ENCODE measurements at regions not wholly inside any gene's neighbourhood (a gene's known extent, or its start where the extent isn't known, plus 50 kb on each side); places are given as distances from the start of the nearest gene placed in this dataset.
"Not testable (repeated sequence)": the region's sequence is repeated elsewhere in the genome, so short reads cannot be mapped to it uniquely, and the experiment has no call there.

DNA sequence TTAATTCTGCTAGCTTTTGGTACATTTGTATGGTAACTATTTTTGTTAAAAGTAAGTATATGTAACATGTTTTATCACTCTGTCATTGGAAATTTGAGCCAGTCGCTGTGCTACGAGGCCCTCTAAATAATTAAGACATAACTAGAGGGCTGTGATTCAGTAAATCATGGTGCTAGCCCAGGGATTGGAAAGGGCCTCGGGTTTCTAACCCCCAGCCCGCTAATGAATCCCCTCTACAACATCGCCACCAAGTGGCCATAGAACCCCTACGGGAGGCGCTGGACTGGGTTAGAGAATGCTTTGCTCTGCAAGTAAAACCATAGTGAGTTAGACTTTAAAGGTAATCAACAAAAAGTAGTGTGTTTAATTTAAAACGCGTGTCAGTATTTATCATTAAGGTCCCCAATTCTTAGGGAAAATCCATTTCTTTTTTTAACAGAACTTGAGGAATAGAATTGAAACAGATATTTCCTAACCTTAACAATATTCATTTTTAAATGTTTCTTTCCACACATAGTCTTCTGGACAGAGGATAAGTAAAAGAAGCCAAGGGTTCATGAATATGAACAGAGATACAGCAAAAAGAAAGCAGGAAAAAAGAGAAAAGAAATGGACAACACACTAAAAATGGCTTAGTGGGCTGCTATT, 744.7 kb downstream of the EPHA3 start:
- no peaks in the 10 kb centered on the region for H3K9me3 ChIP-seq (ENCODE audit: control insufficient read depth, insufficient read depth, low read length)
- no peak overlapping the region for H3K4me3 ChIP-seq (ENCODE audit: low read depth, low read length)
- H3K36me3 ChIP-seq (ENCODE audit: control insufficient read depth, insufficient read depth, low read length) = no peaks in the 10 kb centered on the region
- no peak overlapping the region for H3K9ac ChIP-seq (ENCODE audit: low read depth, low read length)
- no peaks in the 10 kb centered on the region for H3K27me3 ChIP-seq (ENCODE audit: control insufficient read depth, insufficient read depth, low read length)
- no peaks in the 10 kb centered on the region for H3K4me1 ChIP-seq (ENCODE audit: control insufficient read depth, insufficient read depth, low read length)

DNA sequence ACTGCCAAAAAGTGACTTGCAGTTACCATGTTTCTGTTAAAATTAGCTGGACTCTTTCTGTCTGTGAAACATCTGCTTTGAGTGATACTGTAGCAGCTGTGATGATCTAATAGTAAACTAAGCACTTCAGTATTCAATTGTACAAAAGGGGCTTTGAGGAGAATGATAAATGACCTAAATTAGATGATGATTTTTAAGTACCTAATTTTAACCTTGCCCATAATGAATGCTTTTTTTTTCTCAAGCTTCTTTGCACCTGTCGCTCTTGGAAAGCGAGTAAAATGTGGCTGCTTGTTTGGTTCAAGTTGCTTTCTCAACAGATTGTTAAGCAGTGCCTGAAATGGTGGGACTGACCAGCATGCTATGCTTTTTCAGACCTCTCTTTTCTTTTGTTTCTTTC, 752.3 kb downstream of the EPHA3 start:
- H3K9me3 ChIP-seq (ENCODE audit: control insufficient read depth, insufficient read depth, low read length) = no peaks in the 10 kb centered on the region
- no peaks in the 10 kb centered on the region for H3K36me3 ChIP-seq (ENCODE audit: control insufficient read depth, insufficient read depth, low read length)
- no peaks in the 10 kb centered on the region for H3K27me3 ChIP-seq (ENCODE audit: control insufficient read depth, insufficient read depth, low read length)
- H3K4me3 ChIP-seq (ENCODE audit: low read depth, low read length) = no peak overlapping the region
- H3K9ac ChIP-seq (ENCODE audit: low read depth, low read length) = no peak overlapping the region
- no peaks in the 10 kb centered on the region for H3K4me1 ChIP-seq (ENCODE audit: control insufficient read depth, insufficient read depth, low read length)

DNA sequence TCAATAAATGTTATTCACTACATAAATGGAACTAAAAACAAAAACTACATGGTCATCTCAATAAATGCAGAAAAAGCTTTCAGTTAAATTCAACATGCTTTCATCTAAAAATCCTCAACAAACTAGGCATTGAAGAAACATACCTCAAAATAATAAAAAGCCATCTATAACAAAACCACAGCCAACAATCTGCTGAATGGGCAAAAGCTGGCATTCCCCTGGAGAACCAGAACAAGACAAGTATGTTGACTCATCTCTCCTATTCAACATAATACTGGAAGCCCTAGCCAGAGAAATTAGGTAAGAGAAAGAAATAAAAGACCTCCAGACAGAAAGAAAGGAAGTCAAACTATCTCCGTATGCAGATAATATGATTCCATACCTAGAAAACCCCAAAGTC, 759.9 kb downstream of the EPHA3 start:
- Histone ChIP-seq H3K9ac (ENCODE audit: low read depth, low read length) (no peak overlapping the region), H3K36me3 (ENCODE audit: control insufficient read depth, insufficient read depth, low read length) (no peaks in the 10 kb centered on the region), H3K4me1 (ENCODE audit: control insufficient read depth, insufficient read depth, low read length) (no peaks in the 10 kb centered on the region), H3K9me3 (ENCODE audit: control insufficient read depth, insufficient read depth, low read length) (no peaks in the 10 kb centered on the region), H3K27me3 (ENCODE audit: control insufficient read depth, insufficient read depth, low read length) (no peaks in the 10 kb centered on the region), H3K4me3 (ENCODE audit: low read depth, low read length) (no peak overlapping the region)

DNA sequence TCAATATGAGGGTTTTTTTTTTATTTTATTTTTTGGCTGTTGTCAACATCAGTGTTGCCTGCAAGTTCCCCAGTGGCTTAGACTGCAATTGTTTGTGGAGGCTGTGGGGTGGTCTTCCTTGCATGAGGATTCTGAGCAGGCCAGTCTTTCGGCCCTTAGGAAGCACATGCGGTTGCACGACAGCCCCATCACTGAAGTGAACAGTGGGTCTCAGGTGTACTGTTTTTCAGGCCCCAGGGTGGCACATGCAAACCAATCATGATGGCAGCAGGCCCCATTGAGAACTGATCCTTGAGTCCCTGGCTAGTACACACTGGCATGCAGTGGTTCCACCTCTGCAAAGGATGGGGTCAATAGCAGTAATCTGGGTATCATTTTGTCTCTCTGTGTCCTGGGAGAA, 768.7 kb downstream of the EPHA3 start:
- Histone ChIP-seq H3K9ac (ENCODE audit: low read depth, low read length) (no peak overlapping the region), H3K27me3 (ENCODE audit: control insufficient read depth, insufficient read depth, low read length) (no peaks in the 10 kb centered on the region), H3K4me3 (ENCODE audit: low read depth, low read length) (no peak overlapping the region), H3K36me3 (ENCODE audit: control insufficient read depth, insufficient read depth, low read length) (no peaks in the 10 kb centered on the region), H3K9me3 (ENCODE audit: control insufficient read depth, insufficient read depth, low read length) (no peaks in the 10 kb centered on the region), H3K4me1 (ENCODE audit: control insufficient read depth, insufficient read depth, low read length) (no peaks in the 10 kb centered on the region)

DNA sequence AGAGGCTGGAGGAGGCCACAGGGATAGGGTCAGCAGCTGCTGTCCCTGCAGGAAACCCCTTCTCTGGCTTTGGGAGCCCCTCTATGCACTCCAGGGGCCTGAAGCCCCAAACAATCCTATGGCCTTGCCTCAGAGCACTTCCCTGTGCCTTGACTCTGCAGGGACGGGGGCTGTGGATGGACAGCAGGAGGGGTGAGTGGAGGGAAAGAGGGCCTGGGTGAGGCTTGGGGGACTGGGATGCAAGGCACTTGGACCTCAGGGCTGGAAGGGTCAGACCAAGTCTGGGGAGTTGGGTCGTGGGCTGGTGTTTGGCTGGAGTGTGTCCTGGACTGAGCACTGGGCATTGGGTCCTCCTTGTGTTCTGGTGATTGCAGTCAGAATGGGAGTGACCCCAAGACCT, 769.8 kb downstream of the EPHA3 start:
- H3K4me3 ChIP-seq (ENCODE audit: low read depth, low read length) = no peak overlapping the region
- no peaks in the 10 kb centered on the region for H3K27me3 ChIP-seq (ENCODE audit: control insufficient read depth, insufficient read depth, low read length)
- H3K36me3 ChIP-seq (ENCODE audit: control insufficient read depth, insufficient read depth, low read length) = no peaks in the 10 kb centered on the region
- no peaks in the 10 kb centered on the region for H3K9me3 ChIP-seq (ENCODE audit: control insufficient read depth, insufficient read depth, low read length)
- no peaks in the 10 kb centered on the region for H3K4me1 ChIP-seq (ENCODE audit: control insufficient read depth, insufficient read depth, low read length)
- no peak overlapping the region for H3K9ac ChIP-seq (ENCODE audit: low read depth, low read length)

DNA sequence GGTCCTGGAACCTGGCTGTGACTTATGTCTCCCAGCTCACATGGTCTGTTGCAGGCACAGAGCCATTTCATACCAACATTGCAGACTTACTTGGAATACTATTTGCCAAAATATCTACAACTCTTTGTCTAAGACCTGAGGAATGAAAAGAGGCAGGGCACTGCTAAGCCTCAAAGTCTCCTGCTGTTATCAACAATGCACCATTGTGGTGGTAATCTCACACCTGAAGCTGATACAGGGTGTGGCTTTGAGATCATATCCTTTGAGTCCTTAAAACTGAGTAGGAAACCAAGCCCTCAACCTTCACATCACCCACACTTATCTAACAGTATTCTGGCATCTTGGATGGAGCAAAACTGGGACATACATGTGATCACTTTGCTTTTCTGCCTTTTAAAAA, 782.0 kb downstream of the EPHA3 start:
- no peak overlapping the region for H3K9ac ChIP-seq (ENCODE audit: low read depth, low read length)
- H3K4me1 ChIP-seq (ENCODE audit: control insufficient read depth, insufficient read depth, low read length) = peaks cover 4% of the 10 kb centered on the region
- H3K4me3 ChIP-seq (ENCODE audit: low read depth, low read length) = no peak overlapping the region
- H3K36me3 ChIP-seq (ENCODE audit: control insufficient read depth, insufficient read depth, low read length) = no peaks in the 10 kb centered on the region
- no peaks in the 10 kb centered on the region for H3K27me3 ChIP-seq (ENCODE audit: control insufficient read depth, insufficient read depth, low read length)
- peaks cover 5% of the 10 kb centered on the region for H3K9me3 ChIP-seq (ENCODE audit: control insufficient read depth, insufficient read depth, low read length)

DNA sequence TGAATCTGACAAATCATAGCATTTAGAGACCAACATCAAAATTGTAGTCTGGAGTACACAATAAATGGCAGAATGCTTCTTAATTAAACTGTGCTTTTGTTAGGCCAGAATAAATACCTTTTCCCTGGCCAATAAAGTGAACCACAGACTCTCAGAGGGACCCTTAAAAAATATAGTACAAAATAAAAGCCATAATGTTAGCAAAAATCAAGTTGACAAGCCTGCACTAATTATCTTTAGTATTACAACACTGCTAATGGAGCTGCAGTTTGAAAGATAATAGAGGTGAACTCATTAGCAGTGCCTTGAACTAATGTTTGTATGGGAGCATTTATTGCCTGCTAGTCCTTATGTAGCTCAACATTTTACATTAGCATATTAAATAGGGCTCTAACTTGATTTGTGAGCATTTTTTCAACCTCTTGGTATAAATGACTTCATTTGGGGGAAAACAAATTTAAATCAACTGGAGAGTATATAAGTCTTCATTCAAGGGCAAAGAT, 801.3 kb downstream of the EPHA3 start:
- no peaks in the 10 kb centered on the region for H3K4me1 ChIP-seq (ENCODE audit: control insufficient read depth, insufficient read depth, low read length)
- no peaks in the 10 kb centered on the region for H3K27me3 ChIP-seq (ENCODE audit: control insufficient read depth, insufficient read depth, low read length)
- no peak overlapping the region for H3K9ac ChIP-seq (ENCODE audit: low read depth, low read length)
- H3K4me3 ChIP-seq (ENCODE audit: low read depth, low read length) = no peak overlapping the region
- no peaks in the 10 kb centered on the region for H3K36me3 ChIP-seq (ENCODE audit: control insufficient read depth, insufficient read depth, low read length)
- no peaks in the 10 kb centered on the region for H3K9me3 ChIP-seq (ENCODE audit: control insufficient read depth, insufficient read depth, low read length)

DNA sequence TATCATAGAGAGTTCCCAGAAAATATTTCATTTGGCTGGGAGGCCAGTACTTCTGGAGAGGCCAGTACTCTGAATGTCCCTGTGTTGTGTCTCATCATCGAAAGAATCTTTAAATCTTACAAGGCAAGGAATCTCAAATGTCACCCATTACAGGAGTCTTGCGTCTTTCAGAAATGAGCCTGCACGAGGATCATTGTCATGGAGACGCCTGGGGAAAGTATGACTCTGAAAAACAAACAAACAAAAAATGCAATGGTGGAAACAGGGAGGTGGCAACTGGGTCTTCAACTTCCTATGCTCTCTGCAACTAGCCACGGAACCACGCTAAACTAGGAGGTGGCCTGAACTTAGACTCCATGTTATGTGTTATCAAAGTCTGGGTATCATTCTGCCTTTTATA, 804.6 kb downstream of the EPHA3 start:
- Histone ChIP-seq H3K27me3 (ENCODE audit: control insufficient read depth, insufficient read depth, low read length) (no peaks in the 10 kb centered on the region), H3K36me3 (ENCODE audit: control insufficient read depth, insufficient read depth, low read length) (no peaks in the 10 kb centered on the region), H3K9me3 (ENCODE audit: control insufficient read depth, insufficient read depth, low read length) (no peaks in the 10 kb centered on the region), H3K9ac (ENCODE audit: low read depth, low read length) (no peak overlapping the region), H3K4me3 (ENCODE audit: low read depth, low read length) (no peak overlapping the region), H3K4me1 (ENCODE audit: control insufficient read depth, insufficient read depth, low read length) (no peaks in the 10 kb centered on the region)

DNA sequence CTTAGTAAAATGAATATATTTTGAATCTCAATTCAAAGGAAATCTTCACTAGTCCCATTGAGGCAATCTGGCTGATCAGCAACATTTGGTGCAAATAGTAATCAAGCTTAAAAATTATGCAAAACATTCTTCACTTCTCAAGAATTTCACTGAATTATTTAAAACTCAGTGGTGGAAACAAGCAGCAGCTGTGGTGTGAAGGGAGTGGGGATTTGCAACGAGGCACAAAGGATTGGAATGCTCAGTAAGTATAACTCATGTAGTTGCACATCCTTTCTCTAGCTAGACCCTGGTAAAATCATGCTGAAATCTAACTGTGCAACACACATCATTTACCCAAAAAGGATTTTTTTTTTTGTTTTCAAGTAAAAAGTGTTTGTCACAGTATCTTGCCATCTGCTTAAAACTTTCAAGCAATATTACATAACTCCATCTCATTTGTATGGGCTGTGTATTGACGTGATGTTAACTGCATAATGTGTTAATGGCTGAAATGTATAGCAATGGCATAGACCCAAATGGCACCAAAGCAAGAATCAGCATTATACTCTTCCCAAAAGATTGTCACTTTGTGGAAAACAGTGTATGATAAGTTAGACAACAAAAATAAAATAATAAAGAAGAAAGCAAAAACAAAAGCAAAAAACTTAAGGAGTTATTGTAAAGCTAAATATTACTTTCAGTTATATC, 816.6 kb downstream of the EPHA3 start:
- Histone ChIP-seq H3K9me3 (ENCODE audit: control insufficient read depth, insufficient read depth, low read length) (no peaks in the 10 kb centered on the region), H3K27me3 (ENCODE audit: control insufficient read depth, insufficient read depth, low read length) (no peaks in the 10 kb centered on the region), H3K4me1 (ENCODE audit: control insufficient read depth, insufficient read depth, low read length) (no peaks in the 10 kb centered on the region), H3K4me3 (ENCODE audit: low read depth, low read length) (no peak overlapping the region), H3K9ac (ENCODE audit: low read depth, low read length) (no peak overlapping the region), H3K36me3 (ENCODE audit: control insufficient read depth, insufficient read depth, low read length) (no peaks in the 10 kb centered on the region)

DNA sequence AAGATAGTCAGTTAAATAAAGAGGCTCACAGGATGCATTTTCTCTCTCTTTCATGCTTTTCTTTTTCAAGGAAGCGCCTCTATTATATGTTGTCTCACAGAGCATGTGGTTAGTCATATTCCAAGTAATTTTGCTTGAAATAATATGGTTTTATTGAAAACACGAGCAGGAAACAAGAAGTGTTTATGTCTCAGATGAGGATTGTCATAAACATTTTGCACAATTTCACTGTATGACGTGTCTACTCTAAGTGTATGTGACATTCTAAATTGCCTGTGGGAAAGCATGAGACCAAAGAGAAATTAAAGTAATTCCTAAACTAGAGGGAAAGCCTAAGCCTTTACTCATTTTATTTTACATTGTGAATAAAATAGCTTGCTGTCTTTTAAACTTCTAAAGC, 818.6 kb downstream of the EPHA3 start:
- H3K4me1 ChIP-seq (ENCODE audit: control insufficient read depth, insufficient read depth, low read length) = no peaks in the 10 kb centered on the region
- no peak overlapping the region for H3K9ac ChIP-seq (ENCODE audit: low read depth, low read length)
- H3K27me3 ChIP-seq (ENCODE audit: control insufficient read depth, insufficient read depth, low read length) = no peaks in the 10 kb centered on the region
- H3K9me3 ChIP-seq (ENCODE audit: control insufficient read depth, insufficient read depth, low read length) = no peaks in the 10 kb centered on the region
- no peaks in the 10 kb centered on the region for H3K36me3 ChIP-seq (ENCODE audit: control insufficient read depth, insufficient read depth, low read length)
- H3K4me3 ChIP-seq (ENCODE audit: low read depth, low read length) = no peak overlapping the region

DNA sequence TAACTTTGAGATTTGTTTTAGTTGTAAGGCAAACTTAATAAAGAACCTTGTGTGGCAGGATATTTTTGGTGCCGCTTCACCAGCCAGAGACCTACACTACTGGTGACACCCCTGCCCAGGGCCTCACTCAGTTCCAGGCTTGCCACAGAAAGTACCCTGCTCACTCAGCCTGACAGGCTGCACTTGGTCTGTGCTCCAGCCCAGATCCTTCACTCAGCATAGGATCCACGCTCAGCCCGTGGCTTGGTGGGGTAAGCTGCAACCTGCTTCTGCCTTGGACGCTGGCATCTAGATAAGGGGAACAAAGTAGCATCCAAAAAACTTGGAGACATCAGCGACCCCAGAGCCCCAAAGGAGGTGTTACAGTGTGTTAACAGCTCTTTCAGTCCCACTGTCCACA, 825.5 kb downstream of the EPHA3 start:
- Histone ChIP-seq H3K27me3 (ENCODE audit: control insufficient read depth, insufficient read depth, low read length) (no peaks in the 10 kb centered on the region), H3K36me3 (ENCODE audit: control insufficient read depth, insufficient read depth, low read length) (no peaks in the 10 kb centered on the region), H3K4me1 (ENCODE audit: control insufficient read depth, insufficient read depth, low read length) (peaks cover 2% of the 10 kb centered on the region), H3K9me3 (ENCODE audit: control insufficient read depth, insufficient read depth, low read length) (peaks cover 8% of the 10 kb centered on the region), H3K4me3 (ENCODE audit: low read depth, low read length) (no peak overlapping the region), H3K9ac (ENCODE audit: low read depth, low read length) (no peak overlapping the region)

DNA sequence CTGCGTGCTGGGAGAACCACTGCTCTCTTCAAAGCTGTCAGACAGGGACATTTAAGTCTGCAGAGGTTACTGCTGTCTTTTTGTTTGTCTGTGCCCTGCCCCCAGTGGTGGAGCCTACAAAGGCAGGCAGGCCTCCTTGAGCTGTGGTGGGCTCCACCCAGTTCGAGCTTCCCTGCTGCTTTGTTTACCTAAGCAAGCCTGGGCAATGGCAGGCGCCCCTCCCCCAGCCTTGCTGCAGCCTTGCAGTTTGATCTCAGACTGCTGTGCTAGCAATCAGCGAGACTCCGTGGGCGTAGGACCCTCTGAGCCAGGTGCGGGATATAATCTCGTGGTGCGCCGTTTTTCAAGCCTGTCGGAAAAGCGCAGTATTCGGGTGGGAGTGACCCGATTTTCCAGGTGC, 837.0 kb downstream of the EPHA3 start:
- not testable (repeated sequence) for H3K4me3 ChIP-seq (ENCODE audit: low read depth, low read length)

More for the DNA sequence above, 837.0 kb downstream of the EPHA3 start:
- not testable (repeated sequence) for H3K36me3 ChIP-seq (ENCODE audit: control insufficient read depth, insufficient read depth, low read length); H3K9me3 ChIP-seq (ENCODE audit: control insufficient read depth, insufficient read depth, low read length); H3K27me3 ChIP-seq (ENCODE audit: control insufficient read depth, insufficient read depth, low read length); H3K4me1 ChIP-seq (ENCODE audit: control insufficient read depth, insufficient read depth, low read length); H3K9ac ChIP-seq (ENCODE audit: low read depth, low read length)
